H9 (cell line): ENCODE measurements at regions not wholly inside any gene's neighbourhood (a gene's known extent, or its start where the extent isn't known, plus 50 kb on each side); places are given as distances from the start of the nearest gene placed in this dataset.

Experiments used
- DNase-seq: peaks from one replicate; pipeline ENCODE4 v3.0.0-alpha.2; 2017
- H2AFZ ChIP-seq: one replicate; pipeline ENCODE4 v1.6.1; 2013; ENCODE audit warnings: mild to moderate bottlenecking, low read length, control low read depth, moderate library complexity
- H2AK5ac ChIP-seq: 2 replicates; pipeline ENCODE4 v1.6.1; 2013; ENCODE audit warnings: low read length, control low read depth, mixed read lengths; ENCODE audit not compliant: insufficient read length
- H2BK120ac ChIP-seq: one replicate; pipeline ENCODE4 v1.6.1; 2013; ENCODE audit warnings: low read depth, mild to moderate bottlenecking, low read length, control low read depth, inconsistent platforms; ENCODE audit not compliant: poor library complexity, severe bottlenecking
- H2BK12ac ChIP-seq: 2 replicates; pipeline ENCODE4 v1.6.1; 2013; ENCODE audit warnings: low read length, control low read depth, mixed read lengths, low read depth; ENCODE audit not compliant: insufficient read length
- H2BK15ac ChIP-seq: 2 replicates; pipeline ENCODE4 v1.6.1; 2013; ENCODE audit warnings: low read depth, low read length, control low read depth
- H2BK20ac ChIP-seq: one replicate; pipeline ENCODE4 v1.6.1; 2013; ENCODE audit warnings: low read depth, mild to moderate bottlenecking, low read length, control low read depth, inconsistent platforms; ENCODE audit not compliant: poor library complexity, severe bottlenecking
- H2BK5ac ChIP-seq: 2 replicates; pipeline ENCODE4 v1.6.1; 2013; ENCODE audit warnings: low read length, control low read depth, mixed read lengths; ENCODE audit not compliant: insufficient read length
- H3K14ac ChIP-seq: 2 replicates; pipeline ENCODE4 v1.6.1; 2013; ENCODE audit warnings: low read length, control low read depth; ENCODE audit not compliant: insufficient read depth
- H3K18ac ChIP-seq: 2 replicates; pipeline ENCODE4 v1.6.1; 2013; ENCODE audit warnings: low read depth, mild to moderate bottlenecking, mixed read lengths, low read length, control low read depth; ENCODE audit not compliant: insufficient read length
- H3K23ac ChIP-seq: 2 replicates; pipeline ENCODE4 v1.6.1; 2013; ENCODE audit warnings: low read length, control low read depth, mixed read lengths, low read depth; ENCODE audit not compliant: insufficient read length
- H3K23me2 ChIP-seq: 2 replicates; pipeline ENCODE4 v1.6.1; 2013; ENCODE audit warnings: low read depth, mild to moderate bottlenecking, mixed read lengths, low read length, control low read depth; ENCODE audit not compliant: insufficient read length, poor library complexity, severe bottlenecking
- H3K27ac ChIP-seq: 2 replicates; pipeline ENCODE4 v1.5.1; 2013; ENCODE audit warnings: low read length, control low read depth, mixed read lengths, low read depth; ENCODE audit not compliant: insufficient read length
- H3K27me3 ChIP-seq: 2 replicates; pipeline ENCODE4 v1.6.1; 2013; ENCODE audit warnings: low read length, control low read depth, inconsistent platforms; ENCODE audit not compliant: insufficient read depth
- H3K4ac ChIP-seq: 2 replicates; pipeline ENCODE4 v1.6.1; 2013; ENCODE audit warnings: low read depth, mild to moderate bottlenecking, control low read depth, inconsistent platforms, low read length, moderate library complexity
- H3K4me1 ChIP-seq: 2 replicates; pipeline ENCODE4 v1.6.1; 2013; ENCODE audit warnings: low read length, control low read depth, inconsistent platforms; ENCODE audit not compliant: insufficient read depth
- H3K4me2 ChIP-seq: 2 replicates; pipeline ENCODE4 v1.6.1; 2013; ENCODE audit warnings: low read length, control low read depth, mixed read lengths; ENCODE audit not compliant: insufficient read length, insufficient read depth
- H3K56ac ChIP-seq: 2 replicates; pipeline ENCODE4 v1.6.1; 2013; ENCODE audit warnings: low read depth, mild to moderate bottlenecking, mixed read lengths, low read length, control low read depth; ENCODE audit not compliant: insufficient read length
- H3K79me1 ChIP-seq: 2 replicates; pipeline ENCODE4 v1.6.1; 2013; ENCODE audit warnings: low read depth, mild to moderate bottlenecking, moderate library complexity, low read length, control low read depth, inconsistent platforms; ENCODE audit not compliant: insufficient read depth, poor library complexity, severe bottlenecking
- H3K79me2 ChIP-seq: 2 replicates; pipeline ENCODE4 v1.6.1; 2013; ENCODE audit warnings: low read length, control low read depth, inconsistent platforms; ENCODE audit not compliant: insufficient read depth
- H3K9ac ChIP-seq: 2 replicates; pipeline ENCODE4 v1.6.1; 2013; ENCODE audit warnings: low read length, control low read depth, mixed read lengths; ENCODE audit not compliant: insufficient read length; ENCODE audit errors: extremely low read depth
- H3K9me3 ChIP-seq: one replicate; pipeline ENCODE4 v1.6.1; 2013; ENCODE audit warnings: low read depth, low read length, inconsistent platforms; ENCODE audit not compliant: control insufficient read depth
- H3T11ph ChIP-seq: one replicate; pipeline ENCODE4 v1.6.1; 2013; ENCODE audit warnings: mild to moderate bottlenecking, low read length, control low read depth, inconsistent platforms
- H4K20me1 ChIP-seq: one replicate; pipeline ENCODE4 v1.6.1; 2013; ENCODE audit not compliant: control insufficient read depth, insufficient read length, insufficient read depth
- H4K5ac ChIP-seq: 2 replicates; pipeline ENCODE4 v1.6.1; 2013; ENCODE audit warnings: low read depth, mild to moderate bottlenecking, mixed read lengths, low read length, control low read depth; ENCODE audit not compliant: insufficient read length
- H4K8ac ChIP-seq: replicated peaks from 2 replicates; pipeline ENCODE4 v1.6.1; 2013; ENCODE audit warnings: low read length, control low read depth, mixed read lengths, low read depth; ENCODE audit not compliant: insufficient read length
- H4K91ac ChIP-seq: 2 replicates; pipeline ENCODE4 v1.6.1; 2013; ENCODE audit warnings: low read depth, mild to moderate bottlenecking, moderate library complexity, mixed read lengths, low read length, control low read depth; ENCODE audit not compliant: insufficient read length
- H3K27ac Mint-ChIP-seq, 3 experiments: 2 replicates in 2 of 3; 3 replicates in 1 of 3; pipeline ENCODE4 v1.8.0; 2020 to 2021; ENCODE audit warnings: mixed read lengths in 3 of 3, mild to moderate bottlenecking in 1 of 3, moderate library complexity in 1 of 3
- H3K27me3 Mint-ChIP-seq: 2 replicates; pipeline ENCODE4 v1.8.0; 2021; ENCODE audit warnings: low read depth, mild to moderate bottlenecking, moderate library complexity, mixed read lengths
- H3K36me3 Mint-ChIP-seq, 3 experiments: 2 replicates in 2 of 3; 3 replicates in 1 of 3; pipeline ENCODE4 v1.8.0; 2020 to 2021; ENCODE audit warnings: low read depth in 3 of 3, mixed read lengths in 3 of 3; ENCODE audit not compliant: insufficient read depth in 1 of 3
- H3K4me1 Mint-ChIP-seq, 2 experiments: 2 replicates each; pipeline ENCODE4 v1.8.0; 2020; ENCODE audit warnings: mixed read lengths in 2 of 2
- H3K4me3 Mint-ChIP-seq, 2 experiments: 2 replicates in 1 of 2; 3 replicates in 1 of 2; pipeline ENCODE4 v1.8.0; 2020 to 2021; ENCODE audit warnings: mild to moderate bottlenecking in 2 of 2, mixed read lengths in 2 of 2, moderate library complexity in 1 of 2
- H3K9me3 Mint-ChIP-seq, 2 experiments: 2 replicates in 1 of 2; 3 replicates in 1 of 2; pipeline ENCODE4 v1.8.0; 2020; ENCODE audit warnings: mild to moderate bottlenecking in 2 of 2, mixed read lengths in 2 of 2, moderate library complexity in 1 of 2
- WGBS: extraction: QIAGEN DNeasy Blood & Tissue Kit; methylation state at CpG from one replicate; pipeline ENCODE4 v1.1.7; 2013; ENCODE audit warnings: missing lambda C conversion rate, low lambda C conversion rate, mixed read lengths; ENCODE audit not compliant: insufficient read length; ENCODE audit errors: extremely low coverage; 5-methylcytosine and 5-hydroxymethylcytosine counted together
- TF ChIP-seq, protein P1 (sequence below): fragments of 200-600 bp; sonication (generic); conservative IDR thresholded peaks from 3 replicates; pipeline ENCODE4 v1.8.0; 2021; ENCODE audit warnings: antibody characterized with exemption, mild to moderate bottlenecking

DNA sequence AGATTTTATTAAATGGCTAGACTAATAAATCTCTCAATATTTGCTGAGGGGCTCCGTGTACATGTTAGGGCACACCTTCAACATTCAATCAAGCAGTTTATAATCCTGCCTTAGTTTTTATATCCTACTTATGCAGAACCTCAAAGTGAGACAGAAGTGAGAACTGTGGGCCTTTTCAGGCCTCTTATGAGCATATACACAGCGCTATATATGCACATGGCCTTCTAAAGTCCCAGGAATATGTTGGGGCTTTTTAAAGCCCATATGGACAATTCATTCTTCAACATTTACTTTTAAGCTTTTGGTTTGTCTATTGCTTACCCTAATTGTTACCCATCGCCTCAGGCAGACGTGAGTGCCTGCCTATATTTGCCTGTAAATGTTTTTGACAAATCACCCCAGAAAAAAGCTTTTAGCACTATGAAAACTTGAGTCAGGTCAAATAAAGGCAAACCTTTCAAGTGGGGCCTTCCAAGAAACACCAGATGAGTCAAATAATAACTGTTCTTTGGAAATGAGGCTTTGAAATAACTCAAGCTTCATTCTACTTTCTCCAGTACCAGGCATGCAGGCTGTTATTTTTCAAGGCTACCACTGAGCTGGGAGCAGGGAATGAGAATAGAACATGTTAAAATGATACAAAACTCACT is 58.2 kb downstream of the ESM1 start:
- Histone ChIP-seq H2AK5ac (no peak overlapping the region), H2BK120ac (no peak overlapping the region), H3T11ph (no peak overlapping the region), H3K4me1 (no peaks in the 10 kb centered on the region), H3K4ac (no peak overlapping the region), H2BK12ac (no peak overlapping the region), H4K8ac (no peak overlapping the region), H3K79me2 (no peaks in the 10 kb centered on the region), H3K79me1 (no peaks in the 10 kb centered on the region), H3K9ac (no peak overlapping the region), H3K23ac (no peak overlapping the region), H4K5ac (no peak overlapping the region), H3K56ac (no peak overlapping the region), H3K14ac (no peak overlapping the region), H3K9me3 (no peaks in the 10 kb centered on the region), H2AFZ (no peak overlapping the region), H2BK5ac (no peak overlapping the region), H3K27ac (no peak overlapping the region), H4K91ac (no peak overlapping the region), H4K20me1 (no peaks in the 10 kb centered on the region), H3K4me2 (no peak overlapping the region), H3K18ac (no peak overlapping the region), H3K27me3 (no peaks in the 10 kb centered on the region), H3K23me2 (no peaks in the 10 kb centered on the region), H2BK15ac (no peak overlapping the region), H2BK20ac (no peak overlapping the region)
- Mint-ChIP-seq H3K27me3 (no peaks in the 10 kb centered on the region; the same call in 1 of the 2 replicates), H3K9me3 (peaks cover 20 to 26% of the 10 kb centered on the region in 2 experiments), H3K4me1 (no peaks in the 10 kb centered on the region), H3K36me3 (peaks cover 0 to 11% (median 2%) of the 10 kb centered on the region in 3 experiments; a peak in 2 of 7 replicates), H3K4me3 (no peak overlapping the region), H3K27ac (no peak overlapping the region)
- no CpG with 5 or more reads among the region's 4 CpGs for WGBS
- TF ChIP-seq, protein P1, sequence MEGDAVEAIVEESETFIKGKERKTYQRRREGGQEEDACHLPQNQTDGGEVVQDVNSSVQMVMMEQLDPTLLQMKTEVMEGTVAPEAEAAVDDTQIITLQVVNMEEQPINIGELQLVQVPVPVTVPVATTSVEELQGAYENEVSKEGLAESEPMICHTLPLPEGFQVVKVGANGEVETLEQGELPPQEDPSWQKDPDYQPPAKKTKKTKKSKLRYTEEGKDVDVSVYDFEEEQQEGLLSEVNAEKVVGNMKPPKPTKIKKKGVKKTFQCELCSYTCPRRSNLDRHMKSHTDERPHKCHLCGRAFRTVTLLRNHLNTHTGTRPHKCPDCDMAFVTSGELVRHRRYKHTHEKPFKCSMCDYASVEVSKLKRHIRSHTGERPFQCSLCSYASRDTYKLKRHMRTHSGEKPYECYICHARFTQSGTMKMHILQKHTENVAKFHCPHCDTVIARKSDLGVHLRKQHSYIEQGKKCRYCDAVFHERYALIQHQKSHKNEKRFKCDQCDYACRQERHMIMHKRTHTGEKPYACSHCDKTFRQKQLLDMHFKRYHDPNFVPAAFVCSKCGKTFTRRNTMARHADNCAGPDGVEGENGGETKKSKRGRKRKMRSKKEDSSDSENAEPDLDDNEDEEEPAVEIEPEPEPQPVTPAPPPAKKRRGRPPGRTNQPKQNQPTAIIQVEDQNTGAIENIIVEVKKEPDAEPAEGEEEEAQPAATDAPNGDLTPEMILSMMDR = no peak
- no peak for DNase-seq
